ENCODE measurements at regions not wholly inside any gene's neighbourhood (a gene's known extent, or its start where the extent isn't known, plus 50 kb on each side); places are given as distances from the start of the nearest gene placed in this dataset.
"Not testable (repeated sequence)": the region's sequence is repeated elsewhere in the genome, so short reads cannot be mapped to it uniquely, and the experiment has no call there.

GRCh38 chr21:35191128-35191527, 142.0 kb upstream of the RUNX1 start:
- no peaks in the 10 kb centered on the region for H3K27me3 ChIP-seq (replicated peaks; ENCODE audit: insufficient read depth, low read length)
- TF ChIP-seq EZH2phosphoT487 (IDR thresholded peaks at IDR 0.05; ENCODE audit: low read length) (no peak), EZH2 (optimal IDR thresholded peaks at IDR 0.05; ENCODE audit: low read depth, low read length) (no peak), CTCF (IDR thresholded peaks at IDR 0.05; ENCODE audit: low read length) (no peak)
- no peaks in the 10 kb centered on the region for H3K9me3 ChIP-seq (replicated peaks; ENCODE audit: insufficient read depth, low read length)
- no peaks in the 10 kb centered on the region for H3K4me1 ChIP-seq (ENCODE audit: low read length)
- no peak for DNase-seq
- no peaks in the 10 kb centered on the region for H4K20me1 ChIP-seq (ENCODE audit: insufficient read depth, low read length)
- H3K27ac ChIP-seq (ENCODE audit: low read length) = no peak overlapping the region
- H3K9me2 ChIP-seq (replicated peaks; ENCODE audit: insufficient read depth, low read length) = no peaks in the 10 kb centered on the region
- H3K36me3 ChIP-seq (replicated peaks; ENCODE audit: insufficient read depth, low read length) = no peaks in the 10 kb centered on the region
- no peak overlapping the region for H3K9ac ChIP-seq (ENCODE audit: low read length)
- no peak overlapping the region for H3K4me3 ChIP-seq (ENCODE audit: low read length)
- H2AFZ ChIP-seq (ENCODE audit: low read length) = no peak overlapping the region
- H3K4me2 ChIP-seq (ENCODE audit: low read depth, low read length) = no peak overlapping the region
- H3K79me2 ChIP-seq (ENCODE audit: low read length) = no peaks in the 10 kb centered on the region
- no peaks in the 10 kb centered on the region for H3F3A ChIP-seq (ENCODE audit: insufficient read depth, low read length)

- Histone ChIP-seq H3K9ac (ENCODE audit: low read length) (no peak overlapping the region), H3K36me3 (replicated peaks; ENCODE audit: insufficient read depth, low read length) (no peaks in the 10 kb centered on the region), H2AFZ (ENCODE audit: low read length) (no peak overlapping the region), H3K27ac (ENCODE audit: low read length) (no peak overlapping the region), H3F3A (ENCODE audit: insufficient read depth, low read length) (no peaks in the 10 kb centered on the region), H3K4me2 (ENCODE audit: low read depth, low read length) (no peak overlapping the region), H4K20me1 (ENCODE audit: insufficient read depth, low read length) (no peaks in the 10 kb centered on the region), H3K9me2 (replicated peaks; ENCODE audit: insufficient read depth, low read length) (no peaks in the 10 kb centered on the region), H3K4me1 (ENCODE audit: low read length) (no peaks in the 10 kb centered on the region), H3K27me3 (replicated peaks; ENCODE audit: insufficient read depth, low read length) (no peaks in the 10 kb centered on the region), H3K4me3 (ENCODE audit: low read length) (no peak overlapping the region), H3K9me3 (replicated peaks; ENCODE audit: insufficient read depth, low read length) (no peaks in the 10 kb centered on the region), H3K79me2 (ENCODE audit: low read length) (no peaks in the 10 kb centered on the region)
- TF ChIP-seq EZH2 (optimal IDR thresholded peaks at IDR 0.05; ENCODE audit: low read depth, low read length) (no peak), EZH2phosphoT487 (IDR thresholded peaks at IDR 0.05; ENCODE audit: low read length) (no peak), CTCF (IDR thresholded peaks at IDR 0.05; ENCODE audit: low read length) (no peak)
- DNase-seq = no peak
Observed at GRCh38 chr21:35190201-35190701, 141.1 kb upstream of the RUNX1 start.

DNA sequence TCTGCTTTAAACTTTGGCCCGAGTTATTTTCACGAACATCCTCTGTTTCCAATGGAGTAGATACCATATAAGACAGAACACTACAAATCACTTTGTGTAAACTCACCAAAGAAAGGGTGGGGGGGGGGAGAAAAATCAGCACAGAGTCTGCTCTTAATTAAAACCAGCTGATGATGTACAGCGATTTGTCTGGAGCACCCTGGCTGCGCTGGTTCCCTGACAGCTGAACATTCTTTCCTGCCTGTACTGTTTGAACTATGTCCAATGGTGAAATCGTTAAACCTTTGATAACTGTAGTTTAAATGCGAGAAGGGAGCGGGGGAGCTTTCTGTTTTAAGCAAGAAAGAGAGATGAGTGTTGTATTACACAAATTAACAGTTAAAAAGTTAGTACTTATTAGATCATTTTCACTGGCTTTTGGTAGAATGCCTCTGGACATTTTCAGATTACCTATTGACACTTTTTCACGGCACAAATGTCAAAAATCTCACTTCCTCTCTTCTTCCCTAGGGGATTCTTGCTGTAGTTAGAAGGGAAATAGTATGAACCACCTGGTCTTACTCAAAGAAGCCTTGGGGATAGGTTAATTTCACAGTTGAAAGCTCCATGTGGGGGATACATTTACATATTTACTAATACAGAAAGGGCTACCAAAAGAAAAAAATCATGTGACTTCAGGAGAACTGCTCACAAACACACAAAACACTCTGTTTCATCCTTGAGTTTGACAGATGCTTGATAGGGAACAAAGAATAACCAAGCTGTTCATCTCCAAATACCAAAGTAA, 140.2 kb upstream of the RUNX1 start:
- Histone ChIP-seq H3F3A (ENCODE audit: insufficient read depth, low read length) (no peaks in the 10 kb centered on the region), H3K9me2 (replicated peaks; ENCODE audit: insufficient read depth, low read length) (no peaks in the 10 kb centered on the region), H3K4me3 (ENCODE audit: low read length) (no peak overlapping the region), H3K4me1 (ENCODE audit: low read length) (no peaks in the 10 kb centered on the region), H4K20me1 (ENCODE audit: insufficient read depth, low read length) (no peaks in the 10 kb centered on the region), H3K36me3 (replicated peaks; ENCODE audit: insufficient read depth, low read length) (no peaks in the 10 kb centered on the region), H3K9me3 (replicated peaks; ENCODE audit: insufficient read depth, low read length) (no peaks in the 10 kb centered on the region), H3K27ac (ENCODE audit: low read length) (no peak overlapping the region), H2AFZ (ENCODE audit: low read length) (no peak overlapping the region), H3K9ac (ENCODE audit: low read length) (no peak overlapping the region), H3K79me2 (ENCODE audit: low read length) (no peaks in the 10 kb centered on the region), H3K27me3 (replicated peaks; ENCODE audit: insufficient read depth, low read length) (no peaks in the 10 kb centered on the region), H3K4me2 (ENCODE audit: low read depth, low read length) (no peak overlapping the region)
- DNase-seq = no peak
- no peak for TF ChIP-seq EZH2 (optimal IDR thresholded peaks at IDR 0.05; ENCODE audit: low read depth, low read length)
- no peak for TF ChIP-seq EZH2phosphoT487 (IDR thresholded peaks at IDR 0.05; ENCODE audit: low read length)
- no peak for TF ChIP-seq CTCF (IDR thresholded peaks at IDR 0.05; ENCODE audit: low read length)

DNA sequence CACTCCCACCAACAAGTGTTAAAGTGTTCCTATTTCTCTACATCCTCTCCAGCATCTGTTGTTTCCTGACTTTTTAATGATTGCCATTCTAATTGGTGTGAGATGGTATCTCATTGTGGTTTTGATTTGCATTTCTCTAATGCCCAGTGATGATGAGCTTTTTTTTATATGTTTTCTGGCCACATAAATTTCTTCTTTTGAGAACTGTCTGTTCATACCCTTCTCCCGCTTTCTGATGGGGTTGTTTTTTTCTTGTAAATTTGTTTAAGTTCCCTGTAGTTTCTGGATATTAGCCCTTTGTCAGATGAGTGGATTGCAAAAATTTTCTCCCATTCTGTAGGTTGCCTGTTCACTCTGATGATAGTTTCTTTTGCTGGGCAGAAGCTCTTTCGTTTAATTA, 134.3 kb upstream of the RUNX1 start:
- not testable (repeated sequence) for H2AFZ ChIP-seq (ENCODE audit: low read length); H3K27ac ChIP-seq (ENCODE audit: low read length); H3K4me2 ChIP-seq (ENCODE audit: low read depth, low read length); H3K9me3 ChIP-seq (replicated peaks; ENCODE audit: insufficient read depth, low read length); H3K4me3 ChIP-seq (ENCODE audit: low read length); H3K27me3 ChIP-seq (replicated peaks; ENCODE audit: insufficient read depth, low read length); H3K4me1 ChIP-seq (ENCODE audit: low read length); H3K36me3 ChIP-seq (replicated peaks; ENCODE audit: insufficient read depth, low read length); H3F3A ChIP-seq (ENCODE audit: insufficient read depth, low read length); H3K79me2 ChIP-seq (ENCODE audit: low read length); H4K20me1 ChIP-seq (ENCODE audit: insufficient read depth, low read length); DNase-seq; H3K9ac ChIP-seq (ENCODE audit: low read length); H3K9me2 ChIP-seq (replicated peaks; ENCODE audit: insufficient read depth, low read length)
